Heart right ventricle (tissue), 16 donors: ENCODE measurements at regions not wholly inside any gene's neighbourhood (a gene's known extent, or its start where the extent isn't known, plus 50 kb on each side); places are given as distances from the start of the nearest gene placed in this dataset.
"Not testable (repeated sequence)": the region's sequence is repeated elsewhere in the genome, so short reads cannot be mapped to it uniquely, and the experiment has no call there.

Experiments
- ATAC-seq, 8 donors: fragments of 200-7000 bp; cut with Tn5 transposase; one replicate each; pipeline ENCODE4 v1.9.1; 2020; ENCODE audit warnings: mild to moderate bottlenecking in 8 of 8, moderate library complexity in 8 of 8, moderate number of reproducible peaks in 1 of 8
- DNase-seq, 2 donors: peaks; one replicate each; pipeline ENCODE4 v3.0.0-alpha.2; 2020
- H3K27ac ChIP-seq, 10 donors: fragments of 200-600 bp; sonication (generic) in 2 of 10; one replicate each; pipeline versions ENCODE4 v1.5.0 to v1.8.0; 2020 to 2022; ENCODE audit warnings: mild to moderate bottlenecking in 3 of 10
- H3K27me3 ChIP-seq, 7 donors: fragments of 200-600 bp; one replicate each; pipeline ENCODE4 v1.8.0; 2021 to 2022; ENCODE audit warnings: mild to moderate bottlenecking in 2 of 7
- H3K36me3 ChIP-seq, 9 donors: fragments of 200-600 bp; sonication (generic) in 1 of 9; one replicate each; pipeline versions ENCODE4 v1.5.0 to v1.8.0; 2020 to 2022; ENCODE audit warnings: mild to moderate bottlenecking in 2 of 9
- H3K4me1 ChIP-seq, 9 donors: fragments of 200-600 bp; sonication (generic) in 1 of 9; one replicate each; pipeline versions ENCODE4 v1.5.0 to v1.8.0; 2020 to 2022; ENCODE audit warnings: mild to moderate bottlenecking in 4 of 9
- H3K4me3 ChIP-seq, 10 donors: fragments of 200-600 bp; sonication (generic) in 2 of 10; one replicate each; pipeline versions ENCODE4 v1.5.0 to v1.8.0; 2020 to 2022; ENCODE audit warnings: mild to moderate bottlenecking in 7 of 10, moderate library complexity in 2 of 10
- H3K9me3 ChIP-seq, 11 donors: fragments of 200-600 bp in 10 of 11; sonication (generic) in 2 of 11; one replicate each; pipeline versions ENCODE4 v1.5.0 to v1.8.0; 2013 to 2022; ENCODE audit warnings: mild to moderate bottlenecking in 2 of 11, control low read depth in 1 of 11, moderate library complexity in 1 of 11
- WGBS, 2 donors: extraction: QIAGEN DNeasy Blood & Tissue Kit; methylation state at CpG; one replicate each; pipeline ENCODE4 v1.1.7; 2013; ENCODE audit warnings: inconsistent platforms in 1 of 2; 5-methylcytosine and 5-hydroxymethylcytosine counted together
- intact Hi-C, 10 donors: fragments of 100-400 bp; cut with DNase I; formaldehyde crosslinking; loops; one replicate each; pipeline versions ENCODE4 v1.11.1 to v1.14.2; 2022
- TF ChIP-seq, protein P1 (sequence below), 9 donors: fragments of 200-600 bp; sonication (generic) in 2 of 9; IDR thresholded peaks; one replicate each; pipeline versions ENCODE4 v1.5.0 to v1.8.0; 2021 to 2022; ENCODE audit warnings: antibody characterized with exemption in 9 of 9, mild to moderate bottlenecking in 5 of 9, moderate library complexity in 1 of 9
- donor health status: Arrhythmogenic right ventricular cardiomyopathy.
- donor health status: ischemic (EF 13 %, LVEDD 7.1; RV severe dilation, severe dysfunction).
- donor health status: healthy with polysubstance abuse.
- donor health status: DM: no; HTN: yes; CAD: no.
- donor health status: DM: no; HTN: no; CAD: no.
- donor health status: ischemic (EF 25% LVEDD 6.9; RV normal size, moderate dysfunction).
- donor health status: ischemic (EF 25% LVEDD 5.7; RV mildly dilated, moderate dysfunction).
- donor health status: healthy.
- donor health status: DM: yes; HTN: yes; CAD: no.
- donor health status: Ischemic cardiomyopathy.
- donor health status: ischemic (EF 35%, LVEDD 5.7; RV mildly dilated, moderate dysfunction).
- donor health status: nonischemic (EF 11% LVEDD 7.7; RV severe dilation, severe dysfunction).
- donor health status: DM: yes; HTN: yes; CAD: no.
- donor health status: PGD.
- donor health status: ischemic (EF 29% LVEDD 5.4; RV normal size, mild dysfunction).
- donor health status: nonischemic (EF 23%, LVEDD 6.1; RV moderate dilation, normal function).

DNA sequence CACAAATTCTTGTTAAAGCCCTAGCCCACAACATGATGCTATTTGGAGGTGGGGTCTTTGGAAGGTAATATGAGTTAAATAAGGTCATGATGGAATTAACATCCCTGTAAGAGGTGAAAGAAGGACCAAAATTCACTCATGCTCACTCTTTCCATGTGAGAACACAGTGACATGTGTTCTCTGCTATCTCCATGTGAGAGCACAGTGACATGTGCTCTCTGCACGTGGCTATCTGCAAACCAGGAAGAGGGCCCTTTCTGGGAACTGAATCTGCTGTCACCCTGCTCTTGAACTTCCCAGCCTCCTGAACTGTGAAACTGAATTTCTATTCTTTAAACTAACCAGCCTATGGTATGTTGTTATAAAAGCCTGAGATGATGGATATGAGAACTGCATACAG is 1159.4 kb upstream of the ADGRB3 start:
- ATAC-seq (no peak), DNase-seq (no peak)
- no peaks in the 10 kb centered on the region for H3K36me3 ChIP-seq
- peaks cover 0 to 16% (median 0%) of the 10 kb centered on the region in 11 donors for H3K9me3 ChIP-seq
- no peaks in the 10 kb centered on the region for H3K4me1 ChIP-seq
- 24 to 25% methylated on average over 1 of the region's 1 CpG for WGBS, 2 donors
- no peak overlapping the region for H3K4me3 ChIP-seq
- intact Hi-C loops: no loop called here
- H3K27ac ChIP-seq: no peak overlapping the region
- no peaks in the 10 kb centered on the region for H3K27me3 ChIP-seq
- TF ChIP-seq, protein P1, sequence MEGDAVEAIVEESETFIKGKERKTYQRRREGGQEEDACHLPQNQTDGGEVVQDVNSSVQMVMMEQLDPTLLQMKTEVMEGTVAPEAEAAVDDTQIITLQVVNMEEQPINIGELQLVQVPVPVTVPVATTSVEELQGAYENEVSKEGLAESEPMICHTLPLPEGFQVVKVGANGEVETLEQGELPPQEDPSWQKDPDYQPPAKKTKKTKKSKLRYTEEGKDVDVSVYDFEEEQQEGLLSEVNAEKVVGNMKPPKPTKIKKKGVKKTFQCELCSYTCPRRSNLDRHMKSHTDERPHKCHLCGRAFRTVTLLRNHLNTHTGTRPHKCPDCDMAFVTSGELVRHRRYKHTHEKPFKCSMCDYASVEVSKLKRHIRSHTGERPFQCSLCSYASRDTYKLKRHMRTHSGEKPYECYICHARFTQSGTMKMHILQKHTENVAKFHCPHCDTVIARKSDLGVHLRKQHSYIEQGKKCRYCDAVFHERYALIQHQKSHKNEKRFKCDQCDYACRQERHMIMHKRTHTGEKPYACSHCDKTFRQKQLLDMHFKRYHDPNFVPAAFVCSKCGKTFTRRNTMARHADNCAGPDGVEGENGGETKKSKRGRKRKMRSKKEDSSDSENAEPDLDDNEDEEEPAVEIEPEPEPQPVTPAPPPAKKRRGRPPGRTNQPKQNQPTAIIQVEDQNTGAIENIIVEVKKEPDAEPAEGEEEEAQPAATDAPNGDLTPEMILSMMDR (IDR thresholded peaks at IDR 0.05): no peak

DNA sequence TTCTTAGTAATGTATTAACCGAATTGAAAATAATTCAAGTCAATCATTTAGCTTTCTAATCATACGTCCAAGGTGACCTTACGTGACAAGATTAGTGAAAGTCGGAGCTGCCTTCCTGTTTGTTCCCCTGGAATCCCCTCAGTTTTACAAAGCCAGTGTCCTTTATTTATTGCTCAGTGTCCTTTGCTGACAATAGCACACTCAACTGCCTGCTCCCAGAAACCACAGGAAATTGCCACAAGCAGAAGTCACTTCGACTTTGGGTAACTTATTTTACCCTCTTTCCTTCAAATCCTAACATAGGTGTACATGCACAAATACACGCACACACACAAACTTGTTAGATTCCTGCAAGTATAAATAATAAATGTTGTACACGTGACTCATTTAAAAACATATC is 1167.7 kb upstream of the ADGRB3 start:
- TF ChIP-seq, protein P1 (IDR thresholded peaks at IDR 0.05): no peak
- Histone ChIP-seq H3K4me1 (no peaks in the 10 kb centered on the region), H3K36me3 (no peaks in the 10 kb centered on the region), H3K9me3 (peaks cover 0 to 43% (median 0%) of the 10 kb centered on the region in 11 donors), H3K4me3 (no peak overlapping the region), H3K27me3 (no peaks in the 10 kb centered on the region), H3K27ac (no peak overlapping the region)
- DNase-seq: no peak
- WGBS, 2 donors: 77 to 83% methylated on average over 7 of the region's 7 CpGs
- ATAC-seq: no peak
- intact Hi-C loops: no loop called here

GRCh38 chr6:67462725-67463124 is 1172.4 kb upstream of the ADGRB3 start:
- H3K36me3 ChIP-seq, DNase-seq, H3K27me3 ChIP-seq, ATAC-seq, H3K4me1 ChIP-seq, H3K27ac ChIP-seq, intact Hi-C loops, H3K4me3 ChIP-seq: not testable (repeated sequence)
- peaks cover 0 to 63% (median 16%) of the 10 kb centered on the region in 11 donors for H3K9me3 ChIP-seq
- WGBS, 2 donors: 97 to 98% methylated on average over 1 of the region's 1 CpG

- ATAC-seq: no peak
These were observed 1175.5 kb upstream of the ADGRB3 start for GRCh38 chr6:67459556-67459955.

GRCh38 chr6:67458265-67458664 is 1176.8 kb upstream of the ADGRB3 start:
- H3K4me1 ChIP-seq: no peaks in the 10 kb centered on the region
- H3K27me3 ChIP-seq: no peaks in the 10 kb centered on the region
- no peaks in the 10 kb centered on the region for H3K36me3 ChIP-seq
- intact Hi-C loops: no loop called here
- H3K9me3 ChIP-seq: peaks cover 0 to 63% (median 16%) of the 10 kb centered on the region in 11 donors
- ATAC-seq: no peak
- TF ChIP-seq, protein P1 (IDR thresholded peaks at IDR 0.05): no peak
- no peak overlapping the region for H3K27ac ChIP-seq
- DNase-seq: no peak
- no peak overlapping the region for H3K4me3 ChIP-seq
- 79 to 80% methylated on average over 4 of the region's 4 CpGs for WGBS, 2 donors

More at GRCh38 chr6:67459556-67459955, 1175.5 kb upstream of the ADGRB3 start:
- H3K27me3 ChIP-seq: no peaks in the 10 kb centered on the region
- 70% methylated on average over 1 of the region's 1 CpG for WGBS, 2 donors
- intact Hi-C loops: no loop called here
- no peak overlapping the region for H3K27ac ChIP-seq
- H3K36me3 ChIP-seq: no peaks in the 10 kb centered on the region
- H3K4me3 ChIP-seq: no peak overlapping the region
- no peaks in the 10 kb centered on the region for H3K4me1 ChIP-seq
- TF ChIP-seq, protein P1 (IDR thresholded peaks at IDR 0.05): no peak
- DNase-seq: no peak
- peaks cover 0 to 66% (median 16%) of the 10 kb centered on the region in 11 donors for H3K9me3 ChIP-seq
